Kidney glomerular epithelial cell (primary cell): ENCODE measurements at regions not wholly inside any gene's neighbourhood (a gene's known extent, or its start where the extent isn't known, plus 50 kb on each side); places are given as distances from the start of the nearest gene placed in this dataset.
A peak's percentile ranks its signal among the peaks of the same experiment; 100 is the strongest.

Experiments
- DNase-seq: peaks from one replicate; lab custom pipeline; 2025; lab: John Stamatoyannopoulos, UW

GRCh38 chr15:96672629-96673028, 342.1 kb downstream of the NR2F2 start:
- DNase-seq: no peak

- DNase-seq: no peak
Measured at GRCh38 chr15:96678386-96678785, 347.9 kb downstream of the NR2F2 start.

GRCh38 chr15:96687388-96688107, 357.0 kb downstream of the NR2F2 start:
- DNase-seq: no peak

DNA sequence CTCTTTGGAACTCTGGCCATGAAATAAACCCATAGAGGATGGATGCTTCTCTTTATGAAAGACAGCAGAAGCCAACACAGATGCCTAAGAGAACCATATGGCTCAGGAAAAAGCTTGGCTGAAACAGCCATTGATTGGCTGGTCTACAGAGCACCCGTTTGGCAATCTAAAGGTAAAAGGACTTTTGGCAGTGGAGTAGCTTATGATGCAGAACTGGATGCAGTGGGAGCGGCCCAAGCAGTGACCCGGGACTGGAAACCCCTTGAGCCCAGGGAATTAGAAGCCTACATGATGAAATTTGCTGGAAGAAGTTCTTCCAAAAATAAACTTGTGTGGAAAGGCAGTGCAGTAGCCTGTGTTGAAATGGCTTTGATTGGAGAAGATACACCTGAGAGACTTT, 360.2 kb downstream of the NR2F2 start:
- DNase-seq: no peak

- DNase-seq: no peak
Measured at GRCh38 chr15:96692826-96693225, 362.3 kb downstream of the NR2F2 start.

GRCh38 chr15:96693515-96693914, 363.0 kb downstream of the NR2F2 start:
- DNase-seq: no peak

GRCh38 chr15:96693990-96694517, 363.6 kb downstream of the NR2F2 start:
- DNase-seq: peak; percentile 55

DNA sequence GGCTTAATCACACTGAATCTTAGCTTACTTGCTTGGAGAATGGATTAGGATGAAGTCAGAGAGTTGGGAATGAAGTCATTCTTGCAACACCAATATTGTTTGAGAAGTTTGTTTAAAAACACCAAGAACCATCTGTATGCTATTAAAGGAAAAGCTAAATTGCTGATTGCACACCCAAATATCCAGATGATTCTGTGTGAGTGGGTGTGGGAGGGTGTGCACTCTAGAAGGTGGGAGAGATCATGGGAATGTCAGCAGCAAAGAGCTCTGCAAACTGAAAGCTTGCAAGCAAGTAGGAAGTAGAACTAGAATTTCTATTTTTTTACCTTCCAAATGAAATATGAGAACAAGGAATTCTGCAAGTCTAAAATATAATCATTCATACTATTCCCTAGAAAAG, 364.9 kb downstream of the NR2F2 start:
- DNase-seq: no peak

DNA sequence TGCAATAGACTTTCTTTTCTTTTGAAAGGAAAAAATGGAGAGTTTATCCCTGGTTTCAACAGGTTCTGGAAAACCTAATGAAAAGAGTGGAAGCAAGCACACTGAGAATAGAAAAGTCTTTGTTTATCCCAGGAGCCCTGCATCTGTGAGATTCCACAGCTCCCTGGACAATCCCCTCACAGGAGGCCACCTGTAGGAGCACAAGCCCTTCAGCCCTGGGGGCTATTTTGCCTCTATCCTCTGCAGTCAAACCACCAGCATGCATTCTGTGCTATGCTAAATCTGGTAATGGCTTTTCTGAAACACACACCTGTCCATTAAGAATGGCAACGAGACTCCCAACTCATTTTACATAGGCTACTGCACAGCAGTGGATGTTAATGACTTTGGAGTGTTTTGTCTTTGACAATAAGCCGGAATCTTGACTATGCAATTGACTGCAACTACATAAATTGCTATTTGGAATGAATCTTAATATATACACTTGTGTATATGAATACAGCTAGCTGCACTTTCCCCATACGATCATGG, 369.4 kb downstream of the NR2F2 start:
- no peak for DNase-seq

DNA sequence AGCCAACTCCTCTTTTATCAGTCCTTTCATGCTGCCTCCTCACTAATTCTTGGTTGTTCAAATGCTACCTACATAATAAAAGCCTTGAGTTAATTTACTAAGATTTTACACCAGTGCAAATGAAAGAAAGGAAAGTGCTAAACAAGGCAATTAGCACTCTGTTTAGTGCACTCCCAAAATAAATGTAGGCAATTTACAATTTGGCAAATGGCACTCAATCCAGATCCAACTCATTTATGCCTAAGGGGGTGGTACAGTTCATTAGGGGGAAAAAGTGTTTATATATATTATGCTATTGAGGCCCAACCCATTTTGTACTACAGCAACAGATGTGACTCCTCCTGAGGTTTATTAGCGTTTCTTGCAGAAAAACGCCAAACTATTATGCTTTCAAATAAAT, 370.1 kb downstream of the NR2F2 start:
- no peak for DNase-seq

DNA sequence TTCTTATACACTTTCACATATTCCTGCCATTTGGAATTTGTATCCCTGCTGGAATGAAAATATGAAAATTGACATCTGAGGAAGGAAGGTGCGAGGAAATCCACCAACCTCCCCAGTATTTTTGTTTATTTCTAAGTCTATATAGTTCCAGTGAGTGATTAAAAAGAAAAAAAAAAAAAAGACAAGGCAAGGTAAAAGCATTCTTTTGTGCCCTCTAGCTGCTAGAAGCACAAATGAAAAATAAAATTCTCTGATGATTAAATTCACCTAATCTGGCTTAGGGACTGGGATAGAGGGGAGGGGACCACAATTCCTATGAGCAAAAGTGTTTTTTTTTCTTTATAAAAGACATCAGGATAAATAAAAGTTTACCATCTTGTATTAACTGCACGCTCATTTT, 370.9 kb downstream of the NR2F2 start:
- no peak for DNase-seq

GRCh38 chr15:96701877-96702276, 371.4 kb downstream of the NR2F2 start:
- no peak for DNase-seq

DNA sequence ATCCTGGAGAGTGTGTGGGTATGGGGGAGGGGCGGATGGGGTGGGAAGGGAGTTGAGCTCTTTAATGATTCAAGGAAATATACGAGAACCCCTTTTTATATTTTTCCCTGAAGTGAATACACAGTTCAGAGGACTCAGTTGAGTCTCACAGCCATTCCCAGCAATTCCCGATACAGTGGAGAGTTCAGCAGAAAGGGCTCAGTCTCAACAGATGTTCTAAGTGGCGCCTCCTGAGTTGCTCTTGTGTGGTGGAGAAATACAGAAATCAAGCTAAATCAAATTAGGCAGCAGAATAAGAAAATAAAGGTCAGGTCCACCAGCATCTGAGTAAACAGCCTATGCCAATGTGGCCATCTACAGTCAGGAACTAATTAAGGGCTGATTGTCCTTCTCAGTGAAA, 372.1 kb downstream of the NR2F2 start:
- DNase-seq: no peak

DNA sequence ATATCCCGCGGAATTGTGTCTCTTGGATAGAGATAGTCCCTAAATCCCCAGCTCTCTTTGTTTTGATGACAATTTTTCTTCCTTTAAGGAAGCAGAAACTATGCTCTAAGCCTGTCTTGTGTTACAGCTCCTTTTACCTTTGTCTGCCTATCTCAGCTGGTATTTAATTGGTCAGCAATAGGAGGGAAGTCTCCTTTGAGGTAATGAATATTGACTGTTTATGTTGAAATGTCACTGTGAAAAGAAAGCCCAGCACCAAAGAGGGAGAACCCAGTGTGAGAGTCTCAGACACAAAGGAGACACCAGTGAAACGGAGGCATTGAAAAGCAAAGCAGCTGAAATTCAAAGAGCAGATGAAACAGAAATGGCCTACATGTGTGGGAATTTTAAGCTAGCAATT, 372.6 kb downstream of the NR2F2 start:
- no peak for DNase-seq

DNA sequence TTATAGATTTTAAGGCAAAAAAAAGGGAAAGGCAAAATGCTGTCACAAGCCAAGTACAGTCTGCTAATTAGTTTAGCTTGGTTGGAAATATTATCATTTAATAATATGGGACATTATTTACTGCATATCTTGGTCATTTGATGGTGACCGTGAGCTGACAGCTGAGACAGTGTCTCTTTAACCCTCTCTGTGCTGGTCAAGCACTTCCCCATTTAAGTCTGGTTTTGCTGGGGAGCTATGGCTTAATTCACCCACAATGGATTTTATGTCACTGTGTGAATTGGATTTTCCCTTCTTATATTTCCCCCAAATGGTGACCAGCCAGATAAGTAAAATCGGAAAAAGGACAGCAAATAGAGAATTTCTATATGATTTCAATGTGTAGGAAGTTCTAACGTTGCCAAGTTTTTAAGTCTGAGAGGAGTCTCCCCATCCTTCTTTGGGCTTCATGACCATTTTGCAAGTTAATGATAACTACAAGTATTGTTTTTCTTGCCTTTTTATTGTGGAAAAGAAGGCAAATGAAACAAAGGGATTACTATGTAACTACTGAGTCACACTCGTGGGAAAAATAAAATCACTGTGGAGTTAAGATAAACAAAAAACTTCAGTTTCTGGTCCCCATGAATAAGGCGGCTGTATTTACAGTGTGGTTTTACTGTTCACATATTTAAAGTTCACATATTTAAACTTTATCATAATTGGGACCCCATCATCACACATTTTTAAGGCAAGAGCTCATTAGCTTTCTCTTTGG, 373.5 kb downstream of the NR2F2 start:
- peak; percentile 60 for DNase-seq

GRCh38 chr15:96716075-96716474, 385.6 kb downstream of the NR2F2 start:
- no peak for DNase-seq

GRCh38 chr15:96716478-96716877, 386.0 kb downstream of the NR2F2 start:
- no peak for DNase-seq

DNA sequence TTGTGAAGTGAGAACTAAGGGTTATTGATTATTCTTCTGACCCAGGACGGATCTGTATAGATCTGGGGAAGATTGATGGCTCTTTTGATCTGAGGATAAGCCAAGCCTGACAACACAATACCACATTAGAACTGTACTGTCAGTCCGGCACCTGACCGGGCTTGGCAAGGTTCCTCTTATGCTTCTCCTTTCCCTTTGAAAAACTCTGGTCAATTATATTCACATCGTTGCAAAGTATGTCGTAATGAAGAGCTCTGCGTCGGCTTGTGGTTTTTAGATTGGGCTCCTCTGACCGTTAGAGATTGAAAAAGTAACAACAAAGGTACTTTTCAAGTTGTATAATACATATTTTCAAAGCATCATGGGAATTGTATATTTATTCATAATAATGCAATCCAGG, 389.8 kb downstream of the NR2F2 start:
- DNase-seq: no peak

DNA sequence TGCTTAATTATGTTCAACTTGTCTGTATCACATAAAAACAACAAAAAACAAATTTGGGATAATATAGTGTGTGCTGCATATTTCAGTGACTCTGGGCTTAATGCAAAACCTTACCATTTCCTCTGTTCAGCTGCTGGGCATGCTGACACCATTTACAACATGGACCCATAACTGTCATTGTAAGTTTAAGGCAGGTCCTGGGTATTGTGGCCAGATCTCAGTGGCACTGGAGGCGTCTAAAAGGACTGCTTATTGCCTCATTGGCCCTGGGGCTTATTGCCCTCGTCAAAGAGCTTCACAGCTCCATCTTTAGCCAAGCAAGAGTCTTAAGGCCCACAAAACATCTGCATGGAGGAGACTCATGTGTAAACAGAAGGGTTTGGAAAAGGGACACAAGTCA, 390.2 kb downstream of the NR2F2 start:
- DNase-seq: no peak

DNA sequence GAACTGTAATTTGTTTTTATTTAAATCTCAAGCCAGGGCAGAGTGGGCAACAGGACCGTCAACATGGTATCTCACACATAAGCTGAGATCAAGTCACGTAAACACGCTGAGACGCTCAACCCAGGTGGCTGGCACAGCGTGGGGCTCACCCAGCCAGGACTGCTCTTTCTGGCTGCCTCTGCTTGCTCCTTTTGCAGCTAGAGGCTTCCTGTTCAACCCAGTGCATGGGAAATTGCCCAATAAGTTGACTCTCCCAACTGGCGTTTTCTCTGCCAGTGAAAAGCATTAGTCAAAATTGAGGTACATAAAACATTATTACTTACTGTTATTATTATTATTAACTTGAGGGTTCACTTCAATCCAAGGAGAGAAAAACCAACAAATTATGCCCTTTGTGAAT, 398.1 kb downstream of the NR2F2 start:
- DNase-seq: no peak

- no peak for DNase-seq
Measured at GRCh38 chr15:96732704-96733103, 402.2 kb downstream of the NR2F2 start.

DNA sequence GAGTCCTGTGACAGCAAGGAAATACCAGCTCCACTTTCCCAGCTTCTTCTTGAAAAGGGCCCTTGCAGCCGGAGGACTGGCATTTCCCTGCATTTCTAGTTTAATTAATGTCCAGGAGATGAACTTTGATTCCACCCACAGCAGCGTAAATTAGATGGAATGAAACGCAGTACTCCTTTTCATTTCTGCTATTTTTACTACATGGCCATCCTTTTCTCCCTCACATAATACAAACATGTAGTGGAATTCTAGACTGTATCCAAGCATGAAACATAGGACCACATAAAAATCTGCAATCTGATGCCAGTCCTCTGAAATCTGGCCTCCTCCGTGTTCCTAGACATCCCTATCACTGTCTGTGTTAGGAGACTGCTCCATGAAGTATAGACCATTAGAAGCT, 403.2 kb downstream of the NR2F2 start:
- no peak for DNase-seq

- DNase-seq: peak; percentile 16
Measured at GRCh38 chr15:96735632-96736240, 405.2 kb downstream of the NR2F2 start.
